ENCODE measurements at regions not wholly inside any gene's neighbourhood (a gene's known extent, or its start where the extent isn't known, plus 50 kb on each side); places are given as distances from the start of the nearest gene placed in this dataset.

GRCh38 chr9:111186021-111186530 is 143.9 kb downstream of the OR2K2 start:
- intact Hi-C loops (cut with DNase I) = no loop called here

GRCh38 chr9:111180811-111181210 is 142.5 kb upstream of the LPAR1 start:
- no peak for DNase-seq (ENCODE audit: extremely low spot score in 2 of 2)
- Histone ChIP-seq H3K9me3 (no peaks in the 10 kb centered on the region), H3K27me3 (no peaks in the 10 kb centered on the region), H3K36me3 (no peaks in the 10 kb centered on the region), H3K4me1 (no peaks in the 10 kb centered on the region), H3K4me3 (no peak overlapping the region), H3K27ac (peak overlapping the region; percentile 16)
- intact Hi-C loops (cut with DNase I) = no loop called here
- TF ChIP-seq, protein P1, sequence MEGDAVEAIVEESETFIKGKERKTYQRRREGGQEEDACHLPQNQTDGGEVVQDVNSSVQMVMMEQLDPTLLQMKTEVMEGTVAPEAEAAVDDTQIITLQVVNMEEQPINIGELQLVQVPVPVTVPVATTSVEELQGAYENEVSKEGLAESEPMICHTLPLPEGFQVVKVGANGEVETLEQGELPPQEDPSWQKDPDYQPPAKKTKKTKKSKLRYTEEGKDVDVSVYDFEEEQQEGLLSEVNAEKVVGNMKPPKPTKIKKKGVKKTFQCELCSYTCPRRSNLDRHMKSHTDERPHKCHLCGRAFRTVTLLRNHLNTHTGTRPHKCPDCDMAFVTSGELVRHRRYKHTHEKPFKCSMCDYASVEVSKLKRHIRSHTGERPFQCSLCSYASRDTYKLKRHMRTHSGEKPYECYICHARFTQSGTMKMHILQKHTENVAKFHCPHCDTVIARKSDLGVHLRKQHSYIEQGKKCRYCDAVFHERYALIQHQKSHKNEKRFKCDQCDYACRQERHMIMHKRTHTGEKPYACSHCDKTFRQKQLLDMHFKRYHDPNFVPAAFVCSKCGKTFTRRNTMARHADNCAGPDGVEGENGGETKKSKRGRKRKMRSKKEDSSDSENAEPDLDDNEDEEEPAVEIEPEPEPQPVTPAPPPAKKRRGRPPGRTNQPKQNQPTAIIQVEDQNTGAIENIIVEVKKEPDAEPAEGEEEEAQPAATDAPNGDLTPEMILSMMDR (IDR thresholded peaks at IDR 0.05) = no peak
- TF ChIP-seq POLR2AphosphoS5 (IDR thresholded peaks at IDR 0.05; ENCODE audit: insufficient read depth in 1 of 2, low read depth in 1 of 2) (no peak), POLR2A (IDR thresholded peaks at IDR 0.05) (no peak)

More at GRCh38 chr9:111186021-111186530, 143.9 kb downstream of the OR2K2 start:
- no peaks in the 10 kb centered on the region for H3K9me3 ChIP-seq
- no peaks in the 10 kb centered on the region for H3K4me1 ChIP-seq
- H3K27ac ChIP-seq = no peak overlapping the region
- no peaks in the 10 kb centered on the region for H3K36me3 ChIP-seq
- H3K4me3 ChIP-seq = no peak overlapping the region
- H3K27me3 ChIP-seq = no peaks in the 10 kb centered on the region
- DNase-seq (ENCODE audit: extremely low spot score in 2 of 2) = no peak
- no peak for TF ChIP-seq POLR2AphosphoS5 (IDR thresholded peaks at IDR 0.05; ENCODE audit: insufficient read depth in 1 of 2, low read depth in 1 of 2)
- TF ChIP-seq POLR2A (IDR thresholded peaks at IDR 0.05) = no peak
- TF ChIP-seq, protein P1 (IDR thresholded peaks at IDR 0.05) = no peak

- no peak for DNase-seq (ENCODE audit: extremely low spot score in 2 of 2)
- H3K27me3 ChIP-seq = no peaks in the 10 kb centered on the region
- peak overlapping the region; percentile 55 for H3K27ac ChIP-seq
- intact Hi-C loops (cut with DNase I) = no loop called here
- no peaks in the 10 kb centered on the region for H3K9me3 ChIP-seq
- no peaks in the 10 kb centered on the region for H3K36me3 ChIP-seq
- no peaks in the 10 kb centered on the region for H3K4me1 ChIP-seq
- H3K4me3 ChIP-seq = no peak overlapping the region
- no peak for TF ChIP-seq POLR2A (IDR thresholded peaks at IDR 0.05)
These were observed 141.3 kb upstream of the LPAR1 start for GRCh38 chr9:111179577-111179976.

DNA sequence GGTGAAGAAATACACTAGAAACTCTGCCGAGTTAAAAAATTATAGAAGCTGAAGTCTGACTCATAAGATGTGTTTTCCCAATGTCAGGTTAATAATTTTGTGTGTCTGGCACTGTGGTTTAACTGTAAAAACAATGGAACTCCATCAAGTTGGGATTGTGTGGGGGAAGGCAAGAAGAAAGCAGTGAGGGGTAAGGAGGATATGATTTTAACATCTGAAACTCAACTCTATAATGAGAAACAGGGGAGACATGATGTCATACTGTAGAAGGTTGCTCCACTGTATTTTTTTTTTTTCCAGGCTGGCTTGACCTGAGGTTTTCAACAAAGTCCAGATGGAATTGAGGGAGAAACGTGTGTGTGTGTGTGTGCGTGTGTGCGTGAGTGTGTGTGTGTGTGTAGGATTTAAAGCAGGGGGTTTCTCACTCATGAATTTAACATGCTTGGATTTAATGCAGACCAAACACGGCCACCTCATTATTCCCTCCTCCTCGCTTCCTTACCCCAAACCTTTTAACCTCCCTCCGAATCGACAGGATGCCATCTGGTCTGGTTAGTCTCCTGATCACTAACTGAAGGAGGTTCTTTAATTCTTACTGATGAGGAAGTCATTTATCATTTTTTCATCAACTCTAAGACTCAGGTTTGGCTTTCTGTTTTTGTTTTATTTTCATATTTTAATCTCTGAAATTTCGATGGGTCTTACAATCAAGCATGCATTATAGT is 140.2 kb upstream of the LPAR1 start:
- no peaks in the 10 kb centered on the region for H3K36me3 ChIP-seq
- H3K27ac ChIP-seq = no peak overlapping the region
- DNase-seq (ENCODE audit: extremely low spot score in 2 of 2) = no peak
- H3K9me3 ChIP-seq = no peaks in the 10 kb centered on the region
- no peaks in the 10 kb centered on the region for H3K4me1 ChIP-seq
- intact Hi-C loops (cut with DNase I) = no loop called here
- H3K27me3 ChIP-seq = no peaks in the 10 kb centered on the region
- TF ChIP-seq, protein P1 (IDR thresholded peaks at IDR 0.05) = no peak
- no peak for TF ChIP-seq POLR2AphosphoS5 (IDR thresholded peaks at IDR 0.05; ENCODE audit: insufficient read depth in 1 of 2, low read depth in 1 of 2)
- TF ChIP-seq POLR2A (IDR thresholded peaks at IDR 0.05) = no peak
- no peak overlapping the region for H3K4me3 ChIP-seq

DNA sequence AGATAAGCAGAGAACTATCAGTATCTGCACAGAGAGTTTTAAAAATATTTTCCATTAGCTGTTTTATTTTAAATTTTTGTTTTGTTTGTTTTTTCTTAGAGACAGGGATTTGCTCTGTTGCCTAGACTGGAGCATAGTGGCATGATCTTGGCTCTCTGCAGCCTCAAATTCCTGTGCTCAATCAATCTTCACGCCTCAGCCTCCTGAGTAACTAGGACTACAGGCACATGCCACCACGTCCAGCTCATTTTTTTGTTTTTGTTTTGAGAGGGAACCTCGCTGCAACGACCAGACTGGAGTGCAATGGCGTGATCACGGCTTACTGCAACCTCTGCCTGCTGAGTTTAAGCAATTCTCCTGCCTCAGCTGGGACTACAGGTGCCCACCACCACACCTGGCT is 138.2 kb upstream of the LPAR1 start:
- intact Hi-C loops (cut with DNase I) = no loop called here
- H3K27ac ChIP-seq = no peak overlapping the region
- H3K4me1 ChIP-seq = no peaks in the 10 kb centered on the region
- no peaks in the 10 kb centered on the region for H3K9me3 ChIP-seq
- DNase-seq (ENCODE audit: extremely low spot score in 2 of 2) = no peak
- no peaks in the 10 kb centered on the region for H3K27me3 ChIP-seq
- no peaks in the 10 kb centered on the region for H3K36me3 ChIP-seq
- TF ChIP-seq POLR2A (IDR thresholded peaks at IDR 0.05) (no peak), POLR2AphosphoS5 (IDR thresholded peaks at IDR 0.05; ENCODE audit: insufficient read depth in 1 of 2, low read depth in 1 of 2) (no peak)
- TF ChIP-seq, protein P1 (IDR thresholded peaks at IDR 0.05) = no peak
- no peak overlapping the region for H3K4me3 ChIP-seq
